ENCODE measurements at regions not wholly inside any gene's neighbourhood (a gene's known extent, or its start where the extent isn't known, plus 50 kb on each side); places are given as distances from the start of the nearest gene placed in this dataset.

DNA sequence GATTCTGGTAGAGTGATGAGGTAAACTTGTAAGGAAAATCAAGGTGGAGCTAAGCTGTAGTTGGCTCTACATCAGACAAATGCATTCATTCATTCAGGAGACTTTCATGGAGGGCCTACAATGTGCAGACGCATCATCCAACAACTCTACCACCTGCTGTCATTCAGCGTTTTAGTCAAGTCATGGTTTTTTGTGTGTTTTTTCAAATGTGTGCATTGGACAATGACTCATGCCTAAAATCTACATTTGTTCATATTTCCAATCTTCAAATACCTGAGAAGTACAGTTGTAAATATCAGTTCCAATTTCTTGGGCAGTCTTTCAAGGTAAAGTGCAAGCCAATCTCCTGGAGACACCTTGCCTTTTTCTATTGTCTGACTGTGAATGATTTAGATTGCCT, 108.0 kb upstream of the LGALSL start:
- no peak for DNase-seq

DNA sequence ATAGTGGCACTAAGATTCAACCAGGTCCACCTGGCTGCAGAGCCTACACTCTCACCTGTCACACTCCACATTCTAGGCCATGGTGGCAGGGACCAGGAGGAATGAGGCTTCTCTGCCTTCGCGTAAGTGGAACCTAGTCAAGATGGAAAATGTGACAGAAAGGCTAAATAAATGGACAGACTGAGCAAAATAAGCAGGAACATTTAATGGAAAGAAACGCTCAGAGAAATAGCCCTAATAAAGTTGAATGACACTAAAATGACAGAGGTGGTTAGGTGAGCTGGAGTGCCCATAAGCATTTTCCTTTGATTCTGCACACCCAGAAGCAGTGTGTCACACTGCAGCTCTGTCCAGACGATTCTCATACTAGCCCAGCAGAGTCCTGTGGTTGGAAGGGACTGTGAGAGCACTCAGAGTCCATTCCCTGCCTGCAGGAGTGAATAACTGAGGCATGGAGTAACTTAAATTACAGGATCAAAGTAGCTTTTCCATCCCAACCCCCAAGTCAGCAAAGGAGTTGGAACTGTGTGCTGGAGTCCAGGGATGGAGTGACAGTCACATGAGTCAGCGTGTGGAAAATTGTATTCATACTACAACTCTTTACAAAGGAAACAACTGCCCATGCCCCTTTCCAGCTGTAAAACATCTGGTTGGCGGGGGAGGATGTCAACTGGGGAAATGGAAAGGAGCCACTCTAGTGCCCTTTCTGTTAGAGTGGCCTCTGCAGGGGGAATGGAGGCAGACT, 105.4 kb upstream of the LGALSL start:
- DNase-seq = no peak

DNA sequence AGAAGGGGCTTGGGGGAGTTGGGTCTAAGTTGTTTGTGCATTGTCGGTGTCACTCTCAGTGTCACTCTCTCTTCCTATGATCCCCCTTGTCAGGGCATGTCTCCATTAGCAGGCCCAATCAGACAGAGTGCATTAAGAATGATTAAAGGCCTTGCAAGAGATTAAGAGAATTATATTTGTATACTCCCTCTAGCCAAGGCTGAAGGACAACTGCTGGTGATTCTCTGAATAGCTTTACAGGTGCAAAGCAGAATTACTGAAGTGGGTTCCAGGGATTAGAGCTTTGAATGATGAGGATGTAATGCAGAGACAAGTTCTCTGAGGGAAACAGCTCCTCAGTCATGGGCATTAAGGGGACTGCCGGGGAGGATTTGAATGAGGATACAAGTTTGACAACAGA, 104.8 kb upstream of the LGALSL start:
- DNase-seq = no peak

DNA sequence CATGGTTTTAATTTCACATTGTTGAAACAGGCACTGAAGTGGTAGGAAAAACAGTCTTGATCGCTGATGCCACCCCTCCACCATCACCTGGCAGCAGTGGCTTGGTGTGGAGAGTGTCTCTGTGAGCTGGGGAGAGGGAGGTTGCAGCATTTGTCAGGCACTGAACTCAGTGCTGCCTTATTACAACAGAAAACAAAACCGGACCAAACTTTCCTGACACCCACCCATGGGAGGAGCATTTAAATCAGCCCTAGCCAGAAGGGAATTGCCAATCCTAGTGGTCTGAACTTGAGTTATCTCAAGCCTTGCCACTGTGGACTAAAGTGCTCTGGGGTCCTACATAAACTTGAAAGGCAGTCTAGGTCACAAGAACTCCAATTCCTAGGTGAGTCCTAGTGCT, 103.0 kb upstream of the LGALSL start:
- no peak for DNase-seq

DNA sequence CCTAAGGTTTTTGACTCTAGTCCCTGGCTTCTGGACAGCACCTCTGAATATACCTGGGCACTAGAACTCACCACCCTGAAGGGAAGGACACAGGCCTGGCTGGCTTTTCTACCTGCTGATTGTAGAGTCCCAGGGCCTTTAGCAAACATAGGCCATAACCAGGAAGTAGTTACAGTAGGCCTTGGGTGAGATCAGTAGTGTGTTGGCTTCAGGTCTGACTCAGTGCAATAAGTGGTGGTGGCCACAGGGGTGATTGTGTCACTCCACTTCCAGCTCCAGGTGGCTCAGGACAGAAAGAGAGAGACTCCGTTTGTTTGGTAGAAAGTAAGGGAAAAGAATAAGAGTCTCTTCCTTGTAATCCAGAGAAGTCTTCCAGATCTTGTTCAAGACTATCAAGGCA, 101.7 kb upstream of the LGALSL start:
- DNase-seq = no peak

DNA sequence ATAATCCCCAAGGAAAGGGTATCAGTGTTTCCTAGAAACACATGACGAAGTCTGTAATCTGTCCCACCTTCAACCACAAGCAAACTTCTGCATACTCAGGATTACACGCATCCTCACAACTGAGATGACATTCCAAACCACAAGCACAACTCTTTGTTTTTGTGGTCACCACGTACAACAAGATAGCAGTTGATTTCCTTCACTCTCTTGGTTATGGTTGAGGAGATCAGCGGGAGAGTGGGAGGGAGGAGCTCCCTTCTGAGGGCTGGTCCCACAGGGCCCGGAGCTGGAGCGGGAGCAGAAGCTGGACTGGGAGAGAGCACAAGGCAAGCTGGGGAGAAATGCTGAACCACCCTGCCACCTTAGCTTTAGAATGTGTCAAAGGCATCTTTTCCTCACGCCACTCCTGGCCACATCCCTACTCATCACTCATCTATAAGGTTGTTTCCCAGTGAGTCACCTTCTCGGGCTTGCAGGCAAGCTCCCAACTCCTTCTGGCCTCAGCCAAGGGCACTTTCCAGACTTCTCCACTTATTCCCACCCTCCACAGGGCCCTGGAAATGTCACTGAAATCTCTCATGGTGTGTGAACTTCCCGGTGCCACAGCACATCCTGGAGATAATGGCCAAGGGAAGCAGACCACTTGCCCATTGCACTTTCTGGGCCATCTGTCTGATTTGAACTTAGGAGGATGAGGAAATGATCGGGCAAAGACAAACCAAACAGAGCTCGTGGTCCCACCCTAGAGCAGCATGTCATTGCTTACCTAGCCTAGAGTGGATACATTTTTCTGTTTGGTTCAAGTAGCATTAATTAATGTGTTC, 98.9 kb upstream of the LGALSL start:
- DNase-seq = no peak

DNA sequence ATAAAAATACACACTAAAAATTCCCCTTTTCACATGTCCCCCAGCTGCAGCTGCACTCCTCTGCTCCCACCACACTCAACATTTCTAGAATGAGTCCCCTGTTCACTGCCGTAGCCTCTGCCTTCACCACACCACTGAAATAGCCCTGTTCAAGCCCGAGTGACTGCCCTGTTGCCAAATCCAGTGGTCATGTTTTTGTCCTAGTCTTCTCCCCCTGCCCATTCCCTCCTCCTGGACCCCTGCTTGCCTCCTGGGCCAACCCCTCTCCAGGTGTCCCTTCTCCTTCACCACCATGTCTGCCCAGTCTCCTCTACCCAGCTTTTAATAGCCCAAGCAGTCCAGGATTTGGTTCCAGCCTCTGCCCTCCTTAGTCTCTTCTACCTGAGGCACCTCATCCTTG, 97.1 kb upstream of the LGALSL start:
- DNase-seq = no peak

DNA sequence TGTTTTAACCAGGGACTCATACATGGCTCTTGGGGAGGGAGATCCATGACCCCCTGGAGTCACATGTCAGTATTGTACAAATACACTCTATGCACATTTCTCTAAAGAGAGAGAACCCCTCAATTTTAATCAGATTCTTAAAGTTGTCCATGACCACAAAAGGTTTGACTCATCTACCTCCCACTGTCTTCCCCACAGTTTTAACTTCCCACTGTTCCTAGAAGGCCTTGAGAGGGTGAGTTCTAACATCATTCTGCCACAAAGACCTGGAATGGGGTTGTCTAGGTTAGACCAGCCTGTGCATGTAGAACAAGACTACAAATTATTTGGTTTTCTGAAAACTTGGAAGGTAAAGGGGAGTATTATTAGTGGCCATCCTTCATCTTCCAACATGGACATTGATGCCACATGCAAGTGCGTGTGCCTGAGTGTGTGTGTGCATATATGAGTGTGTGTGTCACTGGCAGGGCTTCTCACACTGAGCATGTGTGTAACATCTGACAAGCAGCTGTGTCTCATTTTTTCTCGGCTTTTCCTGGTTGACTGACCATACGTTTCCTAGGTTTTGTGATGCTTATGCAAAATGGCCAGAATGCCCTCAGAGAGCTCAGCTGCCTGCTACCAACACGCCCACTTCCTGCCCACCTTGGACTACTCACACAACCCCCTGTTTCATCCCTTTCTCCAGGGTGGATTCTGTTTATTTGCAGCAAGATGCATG, 94.6 kb upstream of the LGALSL start:
- DNase-seq = peak; percentile 37

DNA sequence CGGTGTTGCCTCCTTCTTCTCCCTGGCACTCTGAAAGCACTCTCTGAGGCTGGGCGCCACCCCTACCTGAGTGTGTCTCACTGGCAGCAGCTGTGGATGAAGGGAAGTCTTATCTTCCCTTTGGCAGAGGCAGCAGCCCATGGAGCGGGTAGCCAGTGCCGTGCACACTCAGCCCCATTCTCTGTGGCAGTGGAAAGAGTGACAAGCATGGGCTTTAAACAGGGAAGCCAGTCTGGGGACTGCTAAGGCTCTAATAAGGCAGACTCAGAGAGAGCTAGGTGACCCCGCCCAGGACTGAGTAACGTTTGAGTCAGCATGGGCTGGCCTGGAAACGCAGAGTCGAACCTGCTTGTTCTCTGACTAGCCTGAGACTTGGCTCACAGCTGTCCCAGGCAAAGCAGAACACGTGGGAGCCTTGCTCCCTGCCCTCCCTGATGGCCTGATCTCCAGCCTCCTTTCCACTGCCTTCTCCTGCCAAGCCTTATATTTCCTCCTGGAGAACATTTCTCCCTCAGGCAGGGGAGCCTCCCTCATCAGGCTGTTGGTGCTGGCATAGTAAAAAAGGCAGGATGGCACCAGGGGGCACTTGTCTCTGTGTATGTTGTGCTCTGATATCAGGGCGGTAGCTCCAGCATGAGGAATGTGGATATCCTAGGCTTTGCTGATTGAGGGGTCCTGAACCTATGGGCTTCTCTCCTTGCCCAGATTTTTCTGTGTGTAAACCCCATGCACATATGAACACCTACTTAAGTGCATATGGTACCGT, 93.9 kb upstream of the LGALSL start:
- peak; percentile 90 for DNase-seq

DNA sequence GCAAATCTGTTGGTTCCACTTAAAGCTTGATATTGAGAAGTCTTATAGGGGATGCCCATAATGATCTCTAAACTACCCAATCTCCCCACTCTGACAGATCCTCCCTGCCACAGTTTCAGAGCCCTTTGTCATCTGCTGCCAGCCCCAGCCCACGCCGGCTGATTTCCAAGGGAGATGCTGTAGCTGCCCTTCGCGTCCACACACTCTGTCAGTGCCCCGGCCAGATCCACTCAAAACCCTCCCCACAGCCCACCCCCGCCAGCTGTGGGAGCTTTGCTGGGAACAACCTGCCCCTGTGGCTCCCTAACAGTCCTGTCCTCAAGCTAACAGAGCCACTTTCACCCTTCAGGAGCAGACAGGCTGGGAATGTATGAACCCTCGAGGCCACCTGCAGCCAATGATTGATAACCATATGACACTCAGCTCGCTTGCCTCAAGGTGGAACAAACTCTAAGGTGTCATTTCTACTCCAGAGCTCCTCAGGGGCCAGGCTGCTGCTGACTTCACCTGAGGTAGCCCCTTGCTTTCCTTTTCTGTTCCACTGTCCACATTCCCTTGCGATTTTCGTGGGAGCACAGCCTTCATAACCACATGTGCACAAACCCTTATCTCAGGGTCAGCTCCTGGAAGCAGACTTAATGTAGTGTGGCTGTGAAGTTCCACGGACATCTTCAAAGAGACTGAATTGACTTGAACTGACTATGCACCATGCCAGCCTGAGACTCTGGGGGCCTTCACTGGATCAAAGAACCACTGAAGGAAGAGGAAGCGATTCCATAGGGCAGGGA, 92.6 kb upstream of the LGALSL start:
- no peak for DNase-seq

DNA sequence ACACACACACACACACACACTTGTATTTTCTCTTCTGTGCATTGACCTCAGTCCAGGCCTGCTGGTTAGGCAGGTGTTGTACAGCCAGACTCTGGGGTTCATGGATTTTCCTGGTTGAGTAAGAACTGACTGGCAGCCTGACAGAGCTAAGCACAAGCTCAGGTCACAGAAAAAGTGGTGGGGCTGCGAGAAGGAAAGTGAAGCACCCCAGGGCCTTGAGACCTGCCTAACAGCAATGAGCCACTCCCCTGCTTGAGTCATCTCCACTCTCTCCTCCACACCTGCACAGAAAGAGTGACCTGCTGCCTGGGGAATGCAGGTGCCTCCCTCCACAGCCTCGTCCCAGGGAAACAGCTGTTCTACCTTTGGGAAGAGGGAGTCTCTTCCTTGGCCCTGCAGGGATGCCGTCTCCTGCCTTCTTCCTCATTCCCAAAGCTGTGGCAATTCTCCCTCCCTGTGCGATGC, 91.4 kb upstream of the LGALSL start:
- DNase-seq = no peak

DNA sequence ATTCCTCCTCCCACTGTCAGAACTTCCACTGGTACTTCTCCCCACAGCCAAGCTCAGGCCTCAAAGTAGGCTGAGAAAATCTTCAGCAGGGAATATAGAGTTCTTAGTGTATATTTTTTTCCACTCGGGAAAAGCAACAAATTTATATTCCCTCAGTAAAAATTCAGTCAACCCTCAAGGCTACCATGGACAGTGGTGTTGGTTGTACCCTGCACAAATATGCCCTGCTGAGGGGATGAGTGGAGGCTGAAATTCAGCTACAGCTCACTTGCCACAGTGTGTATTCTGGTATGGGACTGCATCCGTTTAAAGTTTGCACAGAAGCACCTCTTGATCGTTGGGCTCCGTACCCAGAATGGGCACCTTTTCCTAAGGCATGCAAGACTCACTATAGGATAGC, 90.8 kb upstream of the LGALSL start:
- DNase-seq = no peak

DNA sequence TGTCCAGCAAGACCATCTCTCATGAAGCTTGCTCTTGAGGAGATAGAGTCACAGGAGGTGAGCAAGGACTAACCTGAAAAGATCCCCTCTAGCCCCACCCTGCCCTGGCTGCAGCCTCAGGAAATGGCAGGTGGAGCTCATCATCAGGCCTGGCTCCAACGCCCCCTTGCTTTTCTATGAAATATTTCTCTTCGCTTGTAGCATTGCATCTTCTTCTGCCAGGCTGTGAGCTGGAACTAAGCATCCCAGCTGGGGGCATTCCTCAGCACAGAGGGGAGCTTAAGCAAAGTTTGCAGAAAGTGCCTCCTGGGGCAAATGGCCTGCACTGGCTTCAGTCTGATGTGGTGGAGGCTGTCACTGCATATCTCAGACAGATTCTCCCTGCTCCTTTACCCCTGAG, 90.1 kb upstream of the LGALSL start:
- no peak for DNase-seq

DNA sequence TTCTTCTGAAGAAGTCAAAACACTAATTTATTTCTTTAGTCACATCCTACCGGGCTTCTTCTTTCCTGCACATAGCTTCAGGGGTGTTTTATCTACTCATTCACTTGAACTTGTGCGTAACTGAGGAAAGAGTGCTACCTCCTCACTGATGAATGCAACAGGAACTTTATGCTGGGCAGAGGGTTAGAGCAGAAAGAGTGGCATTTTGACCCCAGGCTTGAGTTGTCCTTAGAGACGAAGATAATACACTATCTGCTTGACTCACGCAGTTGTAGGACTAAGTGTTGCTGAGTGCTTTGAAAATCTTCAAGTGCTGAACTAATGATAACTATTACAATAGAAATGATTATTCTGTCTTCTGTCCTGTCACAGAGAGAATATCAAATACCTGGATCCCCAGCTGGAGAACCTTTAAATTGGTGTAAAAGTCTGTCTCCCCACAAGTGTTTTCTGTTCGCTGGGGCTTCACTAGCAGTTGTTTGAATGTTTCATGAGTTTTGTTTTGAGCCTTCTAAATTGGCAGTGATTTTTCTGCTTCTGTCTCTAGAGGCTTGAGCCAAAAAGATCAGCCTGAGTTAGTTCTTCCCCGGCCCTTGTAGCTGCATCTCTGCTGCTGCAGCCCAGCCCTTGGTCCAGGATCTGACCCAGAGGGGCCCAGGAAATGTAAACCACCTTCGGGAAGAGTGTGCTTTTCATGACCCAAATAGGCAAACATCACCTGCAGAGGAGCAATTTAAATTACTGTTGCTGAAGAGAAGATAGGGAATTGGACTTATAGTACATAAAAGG, 86.3 kb upstream of the LGALSL start:
- DNase-seq = no peak

DNA sequence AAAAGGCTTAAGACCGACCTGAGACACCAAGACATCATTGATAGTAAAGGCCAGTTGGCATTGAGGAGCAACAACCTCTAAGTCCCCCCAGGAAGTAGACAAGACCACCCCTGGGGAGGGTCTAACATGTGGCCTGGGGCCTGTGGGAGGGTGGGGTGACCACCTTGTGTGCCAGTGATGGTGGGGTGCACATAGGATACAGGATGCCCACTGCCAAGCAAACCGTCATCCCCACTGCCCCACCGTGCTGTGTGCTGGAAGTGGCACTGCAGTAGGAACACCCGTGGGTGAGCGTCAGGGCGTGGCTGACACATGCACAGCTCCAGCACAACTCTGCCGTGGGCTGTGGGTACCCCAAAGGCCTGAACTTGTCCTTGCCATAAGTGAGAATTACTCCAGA, 84.3 kb upstream of the LGALSL start:
- DNase-seq = no peak

DNA sequence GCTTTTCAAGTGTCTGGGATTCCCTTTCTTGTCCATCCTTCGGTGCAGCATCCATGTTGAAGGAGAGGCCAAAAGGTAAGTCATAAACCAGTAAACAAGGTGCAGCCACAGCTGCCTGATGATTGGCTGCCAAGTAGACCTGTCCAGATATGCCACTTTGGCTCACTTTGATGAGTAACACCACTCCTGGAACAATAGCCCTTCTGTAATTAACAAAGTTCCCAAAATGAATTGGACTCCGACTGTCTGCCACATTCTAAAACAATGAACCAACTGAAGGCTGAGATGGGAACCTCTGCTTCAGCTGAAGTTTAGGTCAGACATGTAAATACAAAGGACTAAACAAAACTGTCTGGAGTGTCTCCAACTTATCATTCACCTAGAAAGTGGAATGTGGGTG, 82.2 kb upstream of the LGALSL start:
- DNase-seq = no peak

DNA sequence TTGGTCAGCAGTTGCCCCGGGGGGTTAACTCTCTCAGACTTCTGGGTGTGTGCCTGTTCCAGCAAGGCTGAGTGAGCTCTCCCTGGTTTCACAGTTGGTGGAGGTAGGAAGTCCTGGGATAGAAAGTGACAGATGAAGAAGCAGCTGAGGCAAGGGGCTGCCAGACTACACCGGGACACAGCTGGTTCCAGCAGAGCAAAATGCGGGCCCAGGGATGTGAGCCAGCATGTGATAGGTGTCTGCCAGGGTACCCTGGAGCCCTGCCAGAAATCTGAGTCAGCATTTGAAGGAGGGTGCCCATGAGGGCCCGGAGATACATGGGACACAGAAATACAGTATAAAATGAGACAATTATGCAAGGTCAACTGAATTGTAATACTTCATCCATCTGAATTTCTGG, 79.3 kb upstream of the LGALSL start:
- no peak for DNase-seq

DNA sequence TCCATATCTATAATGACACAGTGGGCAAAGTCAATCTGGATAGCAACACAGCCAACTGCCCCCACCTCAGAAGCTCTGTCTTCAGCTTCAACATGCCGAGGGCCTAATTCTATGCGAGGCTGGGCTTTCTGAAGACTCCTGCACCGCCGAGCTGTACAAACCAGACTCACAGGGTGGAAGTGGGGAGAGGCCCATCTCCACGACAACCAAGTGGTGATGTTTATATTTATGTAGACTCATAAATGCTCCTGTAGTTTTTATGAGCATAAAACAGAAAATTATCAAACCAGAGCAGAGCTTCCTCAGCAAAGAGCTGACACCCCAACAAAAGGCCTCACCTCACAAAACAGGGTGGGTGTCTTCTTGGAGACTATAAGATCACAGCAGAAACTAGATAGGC, 77.0 kb upstream of the LGALSL start:
- no peak for DNase-seq

DNA sequence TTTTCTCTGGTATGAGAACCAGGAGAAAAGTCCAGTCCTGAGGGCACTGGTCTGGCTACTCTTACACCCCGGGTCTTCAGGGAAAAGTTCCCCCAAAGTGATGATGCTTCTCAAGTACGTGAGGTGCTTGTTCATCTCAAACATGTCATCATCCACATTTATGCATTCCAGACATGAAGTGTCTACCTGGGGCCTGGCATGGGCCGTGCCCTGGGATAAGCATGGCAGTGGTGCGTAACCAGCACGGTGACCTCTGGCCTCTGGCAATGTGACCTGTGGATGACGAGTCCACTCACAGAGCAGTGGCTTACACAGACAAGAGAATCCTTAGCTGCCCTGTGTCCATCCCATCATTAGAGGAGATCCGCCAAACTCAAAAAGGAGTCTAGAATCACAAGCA, 74.8 kb upstream of the LGALSL start:
- DNase-seq = no peak

DNA sequence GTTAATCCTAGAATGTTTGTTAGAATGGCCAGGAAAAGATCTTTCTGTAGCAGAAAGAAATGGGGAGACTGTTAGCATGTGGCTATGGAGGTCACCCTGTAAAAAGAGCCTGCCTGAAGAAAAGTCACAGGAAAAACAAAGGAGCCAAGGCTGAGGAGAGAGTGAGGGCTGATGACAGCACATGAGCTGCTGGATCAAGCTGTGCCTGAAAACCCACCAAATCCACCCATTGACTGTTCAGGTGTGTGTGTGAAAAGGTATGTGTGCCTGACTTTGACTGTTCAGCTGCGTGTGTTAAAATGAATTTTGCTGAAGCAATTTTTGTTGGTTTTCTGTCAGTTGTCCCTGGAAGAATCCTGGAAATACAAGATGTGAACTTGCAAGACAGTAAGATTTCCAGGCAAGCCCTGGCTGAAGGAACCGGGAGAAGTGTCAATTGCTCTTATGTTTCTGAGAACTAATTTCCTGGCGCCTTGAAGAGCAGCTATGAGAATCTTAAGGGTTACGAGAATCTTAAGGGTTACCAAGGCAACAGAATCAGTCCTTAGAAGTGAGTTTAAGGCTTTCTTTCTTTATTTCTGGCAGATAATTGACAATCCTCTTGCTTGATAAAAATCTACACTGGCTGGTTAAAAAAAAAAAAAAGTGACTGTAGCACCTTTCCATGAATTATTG, 73.0 kb upstream of the LGALSL start:
- DNase-seq = no peak
